Urothelium cell line (cell line): ENCODE measurements at regions not wholly inside any gene's neighbourhood (a gene's known extent, or its start where the extent isn't known, plus 50 kb on each side); places are given as distances from the start of the nearest gene placed in this dataset.
"Not testable (repeated sequence)": the region's sequence is repeated elsewhere in the genome, so short reads cannot be mapped to it uniquely, and the experiment has no call there.

ENCODE experiments used
- DNase-seq: peaks from one replicate; pipeline ENCODE4 v3.0.0; 2011; ENCODE audit warnings: low spot score, mixed read lengths
- FAIRE-seq: peaks from 2 replicates; lab custom pipeline; 2011; peaks lifted over from hg19 to GRCh38; lab: Jason Lieb, UNC

DNA sequence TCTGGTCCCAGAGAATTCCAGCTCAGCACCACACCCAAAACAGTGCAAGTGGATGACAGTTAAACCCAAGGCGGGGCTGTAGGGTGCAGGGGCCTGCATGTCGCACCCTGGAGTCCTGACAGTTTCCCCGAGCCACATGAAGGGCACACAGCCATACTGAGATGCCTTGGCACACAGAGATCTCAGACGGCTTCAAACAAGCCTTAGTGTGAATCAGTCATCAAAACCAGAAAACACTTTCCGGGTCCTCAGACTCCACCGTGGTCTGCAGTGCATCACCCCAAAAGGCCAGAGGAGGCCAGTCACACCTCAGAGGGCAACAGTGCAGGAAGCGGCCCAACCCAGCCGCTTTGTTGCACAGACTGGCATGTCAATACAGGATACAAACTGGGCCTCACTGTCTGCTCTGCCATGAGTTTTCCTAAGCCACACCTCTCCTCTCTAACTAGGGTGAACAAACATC lies 64.6 kb upstream of the ENPP6 start:
- no peak for FAIRE-seq
- DNase-seq, result no peak

DNA sequence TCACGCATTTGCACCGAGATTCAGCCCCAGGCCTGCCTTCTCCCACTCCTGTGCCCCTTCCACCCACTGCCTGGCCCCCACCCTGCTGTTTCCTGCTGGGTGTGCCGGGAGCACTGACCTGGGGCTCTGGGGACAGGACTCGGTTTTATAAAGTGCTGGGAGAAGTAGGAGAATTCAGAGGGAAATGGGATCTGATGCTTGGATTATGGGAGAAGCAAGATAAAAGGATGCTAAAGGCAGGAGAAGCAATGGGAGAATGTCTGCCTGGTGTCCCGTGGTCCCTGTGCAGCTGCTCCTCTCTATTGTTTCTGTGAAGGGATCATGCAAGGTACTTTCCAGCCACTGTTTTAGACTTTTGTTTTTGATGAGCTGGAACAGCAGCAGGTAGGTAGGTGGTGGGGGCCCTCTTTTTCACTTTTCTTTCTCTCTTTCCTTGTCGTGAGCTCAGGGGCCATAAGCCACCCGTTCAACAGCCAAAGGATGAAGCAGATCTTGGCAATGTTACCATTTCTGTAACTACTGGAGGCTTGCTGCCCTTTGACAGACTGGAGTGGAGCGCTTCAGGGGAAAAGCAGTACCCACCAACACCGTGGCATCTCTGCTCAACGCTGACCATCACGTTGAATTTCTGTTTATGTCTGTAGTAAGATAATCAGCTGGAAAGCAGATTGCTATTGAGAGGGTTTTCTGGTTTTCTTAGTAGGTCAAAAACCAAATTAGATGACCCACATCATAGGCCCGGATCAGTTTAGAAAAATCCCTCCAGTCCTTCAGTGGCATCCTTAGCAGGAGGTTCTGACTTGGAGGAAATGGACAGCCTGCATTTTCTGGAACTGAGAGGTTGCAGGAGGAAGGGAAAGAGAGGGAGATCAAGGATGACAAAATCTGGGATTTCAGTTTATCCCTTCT lies 63.8 kb upstream of the ENPP6 start:
- DNase-seq (no peak), FAIRE-seq (no peak)

DNA sequence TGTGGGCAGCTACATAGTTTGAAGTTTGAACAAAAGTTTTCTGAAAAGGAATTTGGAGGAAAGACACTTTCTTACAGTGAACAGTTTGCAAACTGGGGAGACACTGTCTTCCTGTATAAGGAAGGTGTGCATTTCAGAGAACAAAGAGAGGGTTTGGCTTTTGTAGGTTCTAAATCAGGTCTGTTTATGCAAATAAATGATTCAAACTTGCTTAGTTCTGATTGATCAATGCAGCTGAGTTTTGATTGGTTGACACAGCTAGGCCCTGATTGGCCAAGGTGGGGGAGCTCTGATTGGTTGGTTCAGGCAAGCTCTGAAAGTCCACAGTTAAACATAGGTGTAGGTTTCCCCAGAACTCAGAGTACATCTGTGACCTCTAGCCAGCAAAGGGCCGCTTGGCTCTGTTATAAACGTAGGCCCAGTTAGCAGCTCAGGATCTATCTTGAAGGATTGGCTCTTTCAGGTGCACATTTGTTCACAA lies 63.0 kb upstream of the ENPP6 start:
- no peak for DNase-seq
- no peak for FAIRE-seq

DNA sequence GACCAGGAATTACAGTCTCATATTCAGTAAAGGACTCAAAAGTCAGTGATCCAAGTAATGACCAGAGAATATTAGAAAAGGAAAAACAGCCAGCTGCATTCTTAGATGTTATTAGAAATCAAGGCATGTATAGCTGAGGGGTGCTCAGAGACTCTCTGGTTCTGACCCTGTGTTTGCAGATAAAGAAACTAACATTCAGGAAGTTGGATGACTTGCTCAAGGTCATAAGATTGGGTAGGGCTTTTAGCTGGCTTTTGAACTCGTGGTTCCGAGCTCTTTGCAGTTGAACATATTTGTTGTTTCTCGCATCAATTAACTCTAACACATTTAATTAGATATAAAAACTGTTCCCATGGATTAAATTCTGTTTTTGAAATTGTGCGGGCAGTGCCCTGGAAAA lies 62.5 kb upstream of the ENPP6 start:
- FAIRE-seq, result no peak
- DNase-seq, result no peak

DNA sequence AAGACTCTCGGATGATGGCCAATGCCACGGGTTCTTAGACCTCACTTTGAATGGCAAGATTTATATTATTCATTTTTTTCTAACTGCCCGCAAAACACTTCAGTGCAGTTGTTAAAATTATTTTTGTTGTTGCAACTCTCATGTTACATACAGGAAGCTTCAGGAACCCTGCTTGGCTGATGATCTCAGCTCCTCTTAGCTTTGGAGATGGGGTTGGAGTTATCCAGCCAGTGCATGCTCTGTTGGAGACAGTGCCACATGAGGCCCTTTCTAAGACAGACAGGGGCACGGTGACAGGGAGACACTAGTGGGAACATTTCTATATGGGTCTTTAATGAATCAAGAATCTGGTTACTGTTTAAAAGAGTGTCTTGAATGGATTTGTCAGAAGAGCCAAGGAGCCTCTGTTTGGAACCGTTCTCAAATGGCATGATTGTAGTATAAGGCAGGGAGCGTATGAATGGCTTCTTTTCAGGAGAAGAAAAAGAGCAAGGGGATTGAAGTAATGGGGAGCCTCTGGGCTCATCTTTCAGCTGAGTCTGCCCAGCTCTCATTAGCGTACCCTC lies 61.9 kb upstream of the ENPP6 start:
- DNase-seq (no peak), FAIRE-seq (no peak)

DNA sequence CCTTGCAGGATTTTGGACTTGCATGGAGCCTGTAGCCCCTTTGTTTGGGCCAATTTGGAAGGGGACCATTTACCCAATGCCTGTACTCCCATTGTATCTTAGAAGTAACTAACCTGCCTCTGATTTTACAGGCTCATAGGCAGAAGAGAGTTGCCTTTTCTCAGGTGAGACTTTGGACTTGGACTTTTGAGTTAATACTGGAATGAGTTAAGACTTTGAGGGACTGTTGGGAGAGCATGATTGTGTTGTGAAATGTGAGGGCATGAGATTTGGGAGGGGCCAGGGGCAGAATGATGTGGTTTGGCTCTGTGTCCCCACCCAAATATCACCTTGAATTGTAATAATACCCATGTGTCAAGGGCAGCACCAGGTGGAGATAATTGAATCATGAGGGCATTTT lies 60.1 kb upstream of the ENPP6 start:
- not testable (repeated sequence) for FAIRE-seq, DNase-seq

DNA sequence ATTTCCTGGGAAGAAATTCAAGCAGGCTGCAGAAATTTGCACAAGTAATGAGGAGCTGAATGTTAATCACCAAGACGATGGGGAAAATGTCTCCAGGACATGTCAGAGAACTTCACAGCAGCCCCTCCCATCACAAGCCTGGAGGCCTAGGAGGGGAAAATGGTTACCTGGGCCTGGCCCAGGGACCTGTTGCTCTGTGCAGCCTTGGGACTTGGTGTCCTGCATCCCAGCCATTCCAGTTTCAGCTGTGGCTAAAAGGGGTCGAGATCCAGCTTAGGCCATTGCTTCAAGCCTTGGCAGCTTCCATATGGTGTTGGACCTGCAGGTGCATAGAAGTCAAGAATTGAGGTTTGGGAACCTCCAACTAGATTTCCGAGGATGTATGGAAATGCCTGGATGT lies 59.3 kb upstream of the ENPP6 start:
- not testable (repeated sequence) for FAIRE-seq, DNase-seq

DNA sequence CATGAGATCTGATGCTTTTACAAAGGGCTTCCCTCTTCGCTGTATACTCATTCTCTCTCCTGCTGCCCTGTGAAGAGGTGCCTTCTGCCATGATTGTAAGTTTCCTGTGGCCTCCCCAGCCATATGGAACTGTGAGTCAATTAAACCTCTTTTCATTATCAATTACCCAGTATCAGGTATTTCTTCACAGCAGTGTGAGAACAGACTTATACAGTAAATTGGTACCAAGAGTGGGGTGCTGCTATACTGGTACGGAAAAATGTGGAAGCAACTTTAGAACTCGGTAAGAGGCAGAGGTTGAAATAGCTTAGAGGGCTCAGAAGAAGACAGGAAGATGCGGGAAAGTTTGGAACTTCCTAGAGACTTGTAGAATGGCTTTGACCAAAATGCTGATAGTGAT lies 58.7 kb upstream of the ENPP6 start:
- not testable (repeated sequence) for FAIRE-seq, DNase-seq

DNA sequence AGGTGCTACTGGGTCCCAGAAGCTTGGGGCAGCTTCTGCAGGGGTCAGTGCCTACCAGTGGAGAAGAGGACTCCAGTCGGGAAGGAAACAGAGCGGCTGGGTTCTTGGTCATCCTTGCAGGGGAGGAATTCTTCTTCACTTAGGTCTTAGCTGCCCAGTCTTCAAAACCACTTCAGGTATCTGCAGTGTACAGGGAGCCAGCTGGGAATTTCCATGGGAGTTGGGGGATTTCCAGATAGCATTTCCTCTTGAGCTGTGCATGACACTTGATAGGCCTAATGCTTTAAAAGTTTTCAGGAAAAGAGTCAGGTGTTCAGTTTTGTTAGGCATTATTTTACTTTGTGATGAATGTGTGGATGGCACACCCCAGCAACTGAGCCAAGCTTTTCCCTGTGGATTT lies 58.1 kb upstream of the ENPP6 start:
- DNase-seq (no peak), FAIRE-seq (no peak)

DNA sequence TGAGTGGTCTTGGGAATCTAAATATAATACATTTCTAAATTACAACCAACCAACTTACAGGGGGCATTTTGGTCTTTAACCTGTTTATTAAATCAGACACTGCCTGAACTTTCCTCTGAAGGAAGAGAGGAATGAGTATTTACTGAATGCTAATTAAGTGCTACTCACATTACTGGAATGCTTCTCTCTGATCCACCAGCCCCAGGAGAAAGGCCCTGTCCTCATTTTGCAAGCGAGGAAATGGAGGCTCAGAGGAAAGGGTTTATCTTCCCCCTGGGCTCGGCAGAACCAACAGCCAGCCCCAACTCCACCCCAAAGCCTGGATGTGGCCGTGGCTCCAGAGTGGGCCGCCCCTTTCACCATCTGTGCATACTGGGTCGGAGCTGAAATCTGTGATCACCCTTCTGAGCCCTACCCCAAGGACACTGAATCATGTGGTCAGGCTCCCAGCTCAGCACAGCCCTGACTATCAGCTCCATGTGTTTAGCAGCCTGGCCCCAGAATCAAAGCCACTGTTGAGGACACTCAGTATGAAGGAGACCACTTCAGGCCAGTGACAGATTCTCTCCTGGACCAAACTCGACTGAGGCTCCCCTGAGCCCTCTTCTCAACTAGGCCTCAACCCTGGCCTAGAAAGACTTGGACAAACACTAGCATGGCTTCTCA lies 56.7 kb upstream of the ENPP6 start:
- DNase-seq (no peak), FAIRE-seq (no peak)

DNA sequence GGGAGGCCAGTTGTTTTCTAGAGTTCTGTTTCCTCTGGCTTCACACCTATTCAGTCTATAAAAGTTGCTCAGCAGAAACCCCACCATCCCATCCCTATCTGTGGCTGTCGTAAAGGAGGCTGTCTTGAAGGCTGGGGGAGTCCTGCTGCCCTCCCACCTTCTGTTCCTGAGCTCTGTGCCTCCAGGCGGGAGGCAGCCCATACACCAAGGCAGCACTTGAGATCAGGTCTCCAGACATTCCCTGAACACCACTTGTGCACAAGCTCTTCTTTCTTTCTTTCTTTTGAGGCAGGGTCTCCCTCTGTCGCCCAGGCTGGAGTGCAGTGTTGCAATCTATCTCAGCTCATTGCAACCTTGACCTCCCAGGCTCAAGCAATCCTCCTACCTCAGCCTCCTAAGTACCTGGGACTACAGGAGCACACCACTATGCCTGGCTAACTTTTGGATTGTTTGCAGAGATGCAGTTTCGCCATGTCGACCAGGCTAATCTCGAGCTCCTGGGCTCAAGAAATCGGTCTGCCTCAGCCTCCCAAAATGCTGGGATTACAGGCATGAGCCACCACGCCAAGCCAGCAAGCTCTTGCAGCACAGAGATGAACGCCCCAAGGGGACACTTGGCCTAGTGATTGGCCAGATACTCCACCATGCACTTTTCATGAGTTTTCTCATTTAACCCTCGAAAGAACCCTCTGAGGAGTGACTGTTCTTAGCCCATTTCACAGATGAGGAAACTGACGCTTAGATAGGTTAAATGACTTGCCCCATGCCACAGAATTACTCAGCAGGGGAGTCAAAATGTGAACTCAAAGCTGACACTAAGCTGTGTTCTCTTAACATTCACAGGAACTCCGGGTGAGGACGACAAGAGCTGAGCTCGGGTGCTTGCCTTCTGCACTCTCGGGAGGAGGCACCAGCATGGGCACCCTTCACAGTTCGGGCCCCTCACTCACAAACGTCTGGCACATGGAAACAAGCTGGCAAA lies 55.8 kb upstream of the ENPP6 start:
- no peak for FAIRE-seq
- DNase-seq, result no peak

DNA sequence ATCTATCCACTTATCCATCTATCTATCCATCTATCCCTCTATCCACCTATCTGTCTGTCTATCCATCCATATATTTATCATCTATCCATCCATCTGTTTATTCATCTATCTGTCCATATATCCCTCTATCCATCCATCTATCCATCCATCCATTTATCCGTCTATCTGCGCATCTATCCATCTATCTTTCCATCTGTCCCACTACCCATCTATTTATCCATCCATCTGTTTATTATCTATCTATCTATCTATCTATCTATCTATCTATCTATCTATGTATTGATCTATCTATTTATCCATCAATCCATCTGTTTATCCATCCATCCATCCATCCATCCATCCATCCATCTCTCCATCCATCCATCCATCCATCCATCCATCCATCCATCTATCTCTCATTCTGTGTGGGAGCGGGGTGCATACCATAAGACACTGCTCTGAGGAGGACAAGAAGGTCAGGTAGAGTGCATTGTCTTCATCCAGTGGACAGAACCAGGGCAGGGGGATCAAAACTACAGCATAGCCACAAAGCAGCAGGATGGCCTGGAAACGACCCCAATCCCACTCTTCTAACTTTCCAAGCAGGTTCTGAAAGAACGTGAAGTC lies 53.2 kb upstream of the ENPP6 start:
- no peak for FAIRE-seq
- DNase-seq, result no peak

DNA sequence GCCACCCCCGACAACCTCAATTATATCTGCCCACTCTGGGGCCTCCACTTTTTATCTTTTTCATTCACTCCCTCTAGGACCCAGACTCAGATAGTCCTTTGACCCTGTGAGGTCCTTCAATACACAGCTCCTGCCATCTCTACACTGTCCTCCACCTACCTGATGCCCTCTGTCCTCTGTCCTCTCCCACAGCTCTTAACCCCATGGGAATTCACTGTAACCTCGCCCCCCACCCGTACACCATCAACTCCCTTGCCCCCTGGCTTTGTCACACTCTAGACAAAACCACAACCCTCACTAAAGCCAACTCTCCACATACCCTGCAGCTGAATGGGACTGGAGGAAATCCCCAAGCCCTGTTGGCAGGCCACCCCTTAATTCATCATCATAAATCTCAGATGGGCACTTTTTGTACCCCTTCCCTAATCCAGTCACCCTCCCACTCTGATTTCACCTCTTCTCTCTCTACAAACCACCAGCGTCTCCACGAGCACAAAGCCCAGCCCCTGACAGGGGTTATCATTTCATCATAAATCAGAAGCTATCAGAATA lies 52.3 kb upstream of the ENPP6 start:
- FAIRE-seq (no peak), DNase-seq (no peak)

DNA sequence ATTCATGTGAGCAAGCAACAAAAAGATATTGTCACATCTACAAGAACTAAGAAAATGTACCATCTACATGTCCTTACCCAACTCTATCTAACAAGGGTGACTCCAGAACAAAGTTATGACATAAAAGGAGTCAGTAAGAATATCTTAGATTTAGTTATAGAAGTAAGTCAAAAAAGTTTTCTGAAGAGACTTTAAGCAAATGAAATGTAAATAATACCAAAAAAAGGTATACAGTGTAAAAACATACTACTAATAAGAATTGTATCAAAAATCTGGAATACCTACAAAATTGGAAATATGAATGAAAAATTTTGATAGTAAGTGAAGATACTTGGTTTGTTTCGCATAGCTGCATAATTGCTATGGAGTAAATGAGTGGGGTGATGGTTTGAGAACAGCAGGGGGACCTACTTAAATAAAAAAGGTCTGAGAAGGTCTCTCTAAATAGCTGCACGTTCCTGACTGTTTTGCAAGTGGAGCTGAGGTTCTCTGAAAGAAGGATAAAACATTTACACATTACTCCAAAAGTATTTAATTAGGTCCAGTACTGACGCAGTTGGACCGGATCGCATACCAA lies 51.0 kb upstream of the ENPP6 start:
- DNase-seq (no peak), FAIRE-seq (no peak)

DNA sequence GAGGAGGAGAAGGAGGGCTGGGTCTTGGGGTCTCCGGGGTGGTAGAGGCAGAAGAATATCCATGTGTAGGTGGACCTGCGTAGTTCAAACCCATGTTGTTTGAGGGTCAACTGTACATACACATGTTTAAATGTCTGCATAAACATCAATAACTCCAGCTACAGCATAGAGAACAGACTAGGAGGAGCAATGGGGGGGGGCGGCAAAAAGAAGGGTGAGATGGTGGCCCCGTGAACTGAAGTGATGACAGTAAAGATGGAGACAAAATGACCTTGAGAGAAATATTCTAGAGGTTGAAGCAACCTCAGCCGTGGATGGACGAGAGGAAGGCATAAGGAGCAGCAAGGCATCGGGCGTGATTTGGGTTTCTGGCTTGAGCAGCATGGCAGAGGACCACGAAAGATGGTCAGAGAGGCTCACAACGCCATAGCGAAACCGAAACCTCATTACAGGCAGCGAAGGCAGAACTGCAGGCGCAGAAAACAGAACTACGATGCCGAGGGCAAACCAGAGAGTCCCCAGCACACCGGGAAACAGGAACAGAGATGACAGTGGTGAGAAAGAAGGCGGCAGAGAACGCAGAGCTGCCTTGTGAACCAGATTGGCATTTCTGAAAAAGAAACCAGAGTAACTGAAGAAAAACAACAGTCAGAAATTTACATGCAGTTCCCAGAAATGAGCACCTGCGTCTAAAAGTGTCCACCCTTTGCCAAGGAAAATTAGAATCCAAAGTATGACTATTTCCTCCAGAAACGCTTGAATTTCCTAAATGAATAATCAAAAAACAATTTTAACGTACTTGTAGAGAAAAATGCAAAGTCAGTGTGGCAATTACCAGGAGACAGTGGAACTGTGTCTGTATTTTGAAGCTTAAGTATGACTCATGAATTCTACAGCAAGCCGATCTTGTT lies 50.3 kb upstream of the ENPP6 start:
- DNase-seq (peak; percentile 58), FAIRE-seq (no peak)
